ENCODE measurements at regions not wholly inside any gene's neighbourhood (a gene's known extent, or its start where the extent isn't known, plus 50 kb on each side); places are given as distances from the start of the nearest gene placed in this dataset.
"Not testable (repeated sequence)": the region's sequence is repeated elsewhere in the genome, so short reads cannot be mapped to it uniquely, and the experiment has no call there.

DNA sequence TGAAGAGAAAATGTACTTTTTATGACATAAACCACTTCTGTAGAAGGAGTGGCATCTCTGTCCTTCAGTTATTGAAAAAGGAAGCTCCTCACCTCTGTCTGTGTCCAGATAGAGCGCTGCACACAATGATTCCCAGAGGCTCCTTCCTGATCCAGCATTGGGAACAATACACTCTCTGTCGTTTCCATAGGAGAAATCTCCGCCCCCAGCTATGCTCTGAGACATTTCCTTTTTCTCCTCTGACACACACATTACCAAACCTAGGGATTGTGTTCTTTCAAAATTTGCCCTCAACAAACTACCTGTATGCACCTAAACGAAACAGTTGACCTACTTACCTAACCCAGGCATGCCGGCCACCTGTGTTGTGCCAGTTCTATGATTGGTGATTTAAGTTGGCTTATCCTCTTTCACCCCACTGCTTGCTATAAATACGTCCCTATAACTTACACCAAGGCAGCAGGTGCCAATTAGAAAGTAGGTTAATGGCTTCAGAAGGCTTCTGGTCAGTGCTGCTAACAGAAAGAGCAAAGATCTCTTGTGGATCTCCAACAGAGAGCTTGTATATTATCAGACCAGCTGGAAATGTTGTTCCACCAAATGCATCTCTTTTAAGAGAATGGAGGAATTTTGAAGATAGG, 140.1 kb upstream of the JCAD start:
- intact Hi-C loops (cut with micrococcal nuclease; ENCODE audit: unreplicated experiment): no loop called here
- ChIA-PET CTCF (ENCODE audit: unreplicated experiment) (no interaction called here), POLR2A (interaction anchor here (0.5 to 1.4 kb wide), 3 partner anchors 12 to 142 kb away, joined by 3 to 4 read pairs (median 4); no protein-coding TSS in a partner anchor)
- Histone ChIP-seq H3K36me3 (ENCODE audit: insufficient read depth, low read length) (no peaks in the 10 kb centered on the region), H3K4me3 (ENCODE audit: low read depth, low read length, poor library complexity, severe bottlenecking) (no peak overlapping the region), H3K27ac (ENCODE audit: low read depth, low read length, poor library complexity, severe bottlenecking) (no peak overlapping the region), H3K4me2 (ENCODE audit: low read length) (no peak overlapping the region), H2AFZ (ENCODE audit: low read length) (no peak overlapping the region), H3K4me1 (ENCODE audit: insufficient read depth, low read length, poor library complexity, severe bottlenecking) (no peaks in the 10 kb centered on the region), H4K20me1 (ENCODE audit: insufficient read depth, low read length) (no peaks in the 10 kb centered on the region), H3K9me3 (ENCODE audit: low read length) (peaks cover 7% of the 10 kb centered on the region; the same call in 1 of the 2 replicates), H3K79me2 (ENCODE audit: insufficient read depth, low read depth, low read length) (no peaks in the 10 kb centered on the region), H3K9me2 (ENCODE audit: insufficient read depth, low read length) (no peaks in the 10 kb centered on the region)
- TF ChIP-seq CTCF (conservative IDR thresholded peaks at IDR 0.05; ENCODE audit: low read length) (no peak), EZH2phosphoT487 (IDR thresholded peaks at IDR 0.05; ENCODE audit: borderline replicate concordance, low read depth, low read length) (no peak)
- no peak for DNase-seq (ENCODE audit: low spot score)
- no TSS peak for BruUV-seq (replicated peaks)

GRCh38 chr10:30197186-30197585, 137.8 kb upstream of the JCAD start:
- CTCF ChIA-PET (ENCODE audit: unreplicated experiment): no interaction called here
- H3K9me2 ChIP-seq (ENCODE audit: insufficient read depth, low read length): no peaks in the 10 kb centered on the region
- no peak for DNase-seq (ENCODE audit: low spot score)
- H3K4me2 ChIP-seq (ENCODE audit: low read length): no peak overlapping the region
- H3K4me3 ChIP-seq (ENCODE audit: low read depth, low read length, poor library complexity, severe bottlenecking): no peak overlapping the region
- intact Hi-C loops (cut with micrococcal nuclease; ENCODE audit: unreplicated experiment): no loop called here
- no TSS peak for BruUV-seq (replicated peaks)
- no peaks in the 10 kb centered on the region for H3K9me3 ChIP-seq (ENCODE audit: low read length)
- POLR2A ChIA-PET: no interaction called here
- TF ChIP-seq CTCF (conservative IDR thresholded peaks at IDR 0.05; ENCODE audit: low read length) (no peak), EZH2phosphoT487 (IDR thresholded peaks at IDR 0.05; ENCODE audit: borderline replicate concordance, low read depth, low read length) (no peak)
- no peaks in the 10 kb centered on the region for H3K4me1 ChIP-seq (ENCODE audit: insufficient read depth, low read length, poor library complexity, severe bottlenecking)
- H3K27ac ChIP-seq (ENCODE audit: low read depth, low read length, poor library complexity, severe bottlenecking): no peak overlapping the region
- H2AFZ ChIP-seq (ENCODE audit: low read length): no peak overlapping the region
- H3K79me2 ChIP-seq (ENCODE audit: insufficient read depth, low read depth, low read length): no peaks in the 10 kb centered on the region
- no peaks in the 10 kb centered on the region for H4K20me1 ChIP-seq (ENCODE audit: insufficient read depth, low read length)
- no peaks in the 10 kb centered on the region for H3K36me3 ChIP-seq (ENCODE audit: insufficient read depth, low read length)

GRCh38 chr10:30196559-30196958, 137.2 kb upstream of the JCAD start:
- CTCF ChIA-PET (ENCODE audit: unreplicated experiment); H3K9me2 ChIP-seq (ENCODE audit: insufficient read depth, low read length); H3K4me1 ChIP-seq (ENCODE audit: insufficient read depth, low read length, poor library complexity, severe bottlenecking); H3K36me3 ChIP-seq (ENCODE audit: insufficient read depth, low read length); BruUV-seq (replicated peaks); H3K79me2 ChIP-seq (ENCODE audit: insufficient read depth, low read depth, low read length); H2AFZ ChIP-seq (ENCODE audit: low read length); H3K4me2 ChIP-seq (ENCODE audit: low read length); DNase-seq (ENCODE audit: low spot score); H3K4me3 ChIP-seq (ENCODE audit: low read depth, low read length, poor library complexity, severe bottlenecking); H4K20me1 ChIP-seq (ENCODE audit: insufficient read depth, low read length); POLR2A ChIA-PET; intact Hi-C loops (cut with micrococcal nuclease; ENCODE audit: unreplicated experiment); H3K9me3 ChIP-seq (ENCODE audit: low read length); H3K27ac ChIP-seq (ENCODE audit: low read depth, low read length, poor library complexity, severe bottlenecking): not testable (repeated sequence)
